ENCODE measurements at regions not wholly inside any gene's neighbourhood (a gene's known extent, or its start where the extent isn't known, plus 50 kb on each side); places are given as distances from the start of the nearest gene placed in this dataset.

GRCh38 chr1:186620566-186621350 is 59.5 kb downstream of the PTGS2 start:
- DNase-seq (ENCODE audit: low read depth) = peak; percentile 87

GRCh38 chr1:186618401-186619170 is 61.6 kb downstream of the PTGS2 start:
- DNase-seq (ENCODE audit: low read depth) = peak; percentile 39

- no peak for DNase-seq (ENCODE audit: low read depth)
These were observed 62.3 kb downstream of the PTGS2 start for GRCh38 chr1:186617926-186618325.

- DNase-seq (ENCODE audit: low read depth) = no peak
These were observed 63.7 kb downstream of the PTGS2 start for GRCh38 chr1:186616511-186616910.

- DNase-seq (ENCODE audit: low read depth) = no peak
These were observed 64.9 kb downstream of the PTGS2 start for GRCh38 chr1:186615332-186615731.

GRCh38 chr1:186611156-186611555 is 69.1 kb downstream of the PTGS2 start:
- DNase-seq (ENCODE audit: low read depth) = no peak

- no peak for DNase-seq (ENCODE audit: low read depth)
These were observed 71.0 kb downstream of the PTGS2 start for GRCh38 chr1:186609183-186609582.

GRCh38 chr1:186605762-186606350 is 74.4 kb downstream of the PTGS2 start:
- peak; percentile 28 for DNase-seq (ENCODE audit: low read depth)

GRCh38 chr1:186595969-186596368 is 84.3 kb downstream of the PTGS2 start:
- DNase-seq (ENCODE audit: low read depth) = no peak

- DNase-seq (ENCODE audit: low read depth) = no peak
These were observed 101.8 kb downstream of the PTGS2 start for GRCh38 chr1:186578325-186579016.

GRCh38 chr1:186577633-186578032 is 102.6 kb downstream of the PTGS2 start:
- DNase-seq (ENCODE audit: low read depth) = no peak

GRCh38 chr1:186577216-186577615 is 103.0 kb downstream of the PTGS2 start:
- DNase-seq (ENCODE audit: low read depth) = no peak

- DNase-seq (ENCODE audit: low read depth) = peak; percentile 38
These were observed 104.9 kb downstream of the PTGS2 start for GRCh38 chr1:186575348-186575747.

GRCh38 chr1:186574926-186575325 is 105.3 kb downstream of the PTGS2 start:
- DNase-seq (ENCODE audit: low read depth) = no peak

GRCh38 chr1:186572509-186572908 is 107.7 kb downstream of the PTGS2 start:
- no peak for DNase-seq (ENCODE audit: low read depth)

- no peak for DNase-seq (ENCODE audit: low read depth)
These were observed 108.5 kb downstream of the PTGS2 start for GRCh38 chr1:186571771-186572170.

GRCh38 chr1:186569856-186570255 is 108.9 kb upstream of the PDC start:
- DNase-seq (ENCODE audit: low read depth) = no peak

GRCh38 chr1:186568221-186568620 is 107.3 kb upstream of the PDC start:
- DNase-seq (ENCODE audit: low read depth) = no peak

GRCh38 chr1:186566140-186566855 is 105.4 kb upstream of the PDC start:
- no peak for DNase-seq (ENCODE audit: low read depth)

- no peak for DNase-seq (ENCODE audit: low read depth)
These were observed 103.7 kb upstream of the PDC start for GRCh38 chr1:186564582-186564981.

- DNase-seq (ENCODE audit: low read depth) = no peak
These were observed 98.7 kb upstream of the PDC start for GRCh38 chr1:186559601-186560116.

Data from GM04504 (cell line).